ENCODE measurements at regions not wholly inside any gene's neighbourhood (a gene's known extent, or its start where the extent isn't known, plus 50 kb on each side); places are given as distances from the start of the nearest gene placed in this dataset.

DNA sequence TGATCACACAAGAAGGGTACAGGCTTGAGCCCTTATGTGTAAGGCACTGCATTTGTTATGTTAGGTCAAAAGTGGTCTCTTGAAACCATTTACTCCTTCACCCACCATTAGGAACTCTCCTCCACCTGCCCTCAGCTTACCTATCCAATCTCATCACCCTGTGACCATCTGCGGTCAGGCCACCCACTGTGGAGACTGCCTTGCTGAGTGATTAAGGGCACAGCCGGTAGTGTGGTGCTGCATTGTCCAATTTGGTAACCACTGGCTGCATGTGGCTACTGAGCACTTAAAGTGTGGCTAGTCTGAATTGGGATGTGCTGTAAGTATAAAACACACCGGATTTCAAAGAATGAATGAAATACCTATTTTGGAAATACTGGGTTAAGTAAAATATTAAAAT is 177.1 kb upstream of the PARP11 start:
- H3K27me3 ChIP-seq (replicated peaks; ENCODE audit: control insufficient read depth, insufficient read depth, low read length): no peaks in the 10 kb centered on the region; the same call in 1 of the 2 replicates
- no peaks in the 10 kb centered on the region for H3K36me3 ChIP-seq (ENCODE audit: control insufficient read depth, insufficient read depth, low read length)
- no peak overlapping the region for H3K4me3 ChIP-seq (replicated peaks; ENCODE audit: low read depth, low read length)
- no peak for DNase-seq (ENCODE audit: extremely low read depth, insufficient read length)
- TF ChIP-seq, protein P1, sequence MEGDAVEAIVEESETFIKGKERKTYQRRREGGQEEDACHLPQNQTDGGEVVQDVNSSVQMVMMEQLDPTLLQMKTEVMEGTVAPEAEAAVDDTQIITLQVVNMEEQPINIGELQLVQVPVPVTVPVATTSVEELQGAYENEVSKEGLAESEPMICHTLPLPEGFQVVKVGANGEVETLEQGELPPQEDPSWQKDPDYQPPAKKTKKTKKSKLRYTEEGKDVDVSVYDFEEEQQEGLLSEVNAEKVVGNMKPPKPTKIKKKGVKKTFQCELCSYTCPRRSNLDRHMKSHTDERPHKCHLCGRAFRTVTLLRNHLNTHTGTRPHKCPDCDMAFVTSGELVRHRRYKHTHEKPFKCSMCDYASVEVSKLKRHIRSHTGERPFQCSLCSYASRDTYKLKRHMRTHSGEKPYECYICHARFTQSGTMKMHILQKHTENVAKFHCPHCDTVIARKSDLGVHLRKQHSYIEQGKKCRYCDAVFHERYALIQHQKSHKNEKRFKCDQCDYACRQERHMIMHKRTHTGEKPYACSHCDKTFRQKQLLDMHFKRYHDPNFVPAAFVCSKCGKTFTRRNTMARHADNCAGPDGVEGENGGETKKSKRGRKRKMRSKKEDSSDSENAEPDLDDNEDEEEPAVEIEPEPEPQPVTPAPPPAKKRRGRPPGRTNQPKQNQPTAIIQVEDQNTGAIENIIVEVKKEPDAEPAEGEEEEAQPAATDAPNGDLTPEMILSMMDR (IDR thresholded peaks at IDR 0.05; ENCODE audit: insufficient read depth, low read length, poor library complexity, severe bottlenecking): no peak

DNA sequence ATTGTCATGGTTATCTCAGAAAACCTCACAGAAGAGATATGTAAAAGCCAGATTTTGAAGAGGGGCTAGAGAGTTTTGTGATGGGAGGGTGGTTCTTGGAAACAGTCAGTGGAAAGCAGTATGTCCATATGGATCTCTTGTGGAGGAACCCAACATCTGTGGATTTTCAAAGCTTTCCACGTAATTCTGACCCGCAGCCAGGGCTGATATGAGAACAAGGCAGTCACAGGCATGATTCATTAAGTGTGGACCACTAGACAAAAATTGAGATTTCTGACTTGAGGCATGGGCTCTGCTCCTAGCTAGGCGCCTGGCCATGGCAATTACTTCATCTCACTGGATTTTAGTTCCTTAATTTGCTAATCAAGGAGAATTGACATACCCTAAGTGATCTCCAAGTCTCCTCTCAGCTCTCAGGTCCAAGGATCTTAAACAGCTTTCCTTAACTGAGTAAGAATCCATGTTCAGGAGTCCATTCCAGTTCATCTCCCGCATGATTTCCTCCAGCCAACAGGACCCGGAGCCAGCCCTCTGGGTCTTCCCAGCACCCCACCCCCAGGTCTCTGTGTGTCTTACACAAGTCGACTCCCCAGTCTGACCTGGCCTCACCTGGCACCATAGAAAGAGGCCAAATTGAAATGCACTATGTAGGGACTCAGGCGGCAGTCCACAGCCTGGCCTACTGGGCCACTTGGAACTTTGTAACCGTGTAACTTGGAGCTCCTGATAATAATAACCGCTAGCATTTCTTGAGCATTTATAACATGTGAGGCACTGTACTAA is 176.3 kb upstream of the PARP11 start:
- no peak for DNase-seq (ENCODE audit: extremely low read depth, insufficient read length)
- no peaks in the 10 kb centered on the region for H3K36me3 ChIP-seq (ENCODE audit: control insufficient read depth, insufficient read depth, low read length)
- H3K27me3 ChIP-seq (replicated peaks; ENCODE audit: control insufficient read depth, insufficient read depth, low read length): no peaks in the 10 kb centered on the region; the same call in 1 of the 2 replicates
- H3K4me3 ChIP-seq (replicated peaks; ENCODE audit: low read depth, low read length): no peak overlapping the region
- TF ChIP-seq, protein P1 (IDR thresholded peaks at IDR 0.05; ENCODE audit: insufficient read depth, low read length, poor library complexity, severe bottlenecking): no peak

DNA sequence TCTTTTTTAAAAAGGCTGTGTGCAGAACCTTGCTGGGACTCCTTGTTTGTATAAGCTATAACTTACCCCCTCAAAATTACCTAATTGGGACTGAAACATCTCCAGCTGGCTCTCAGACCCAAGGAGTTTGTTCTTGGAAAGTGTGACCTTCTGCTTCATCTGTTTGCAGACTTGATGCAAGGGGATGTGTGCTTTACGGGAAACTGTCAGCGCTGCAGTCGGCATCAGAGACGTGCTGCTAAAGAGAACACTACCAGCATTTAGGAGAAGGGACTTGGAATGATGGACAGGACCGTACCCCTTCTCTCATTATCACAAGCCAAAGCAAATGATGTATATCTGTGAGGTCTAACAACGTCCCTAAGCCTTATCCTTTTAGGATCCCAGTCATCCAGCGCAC is 174.2 kb upstream of the PARP11 start:
- DNase-seq (ENCODE audit: extremely low read depth, insufficient read length): no peak
- Histone ChIP-seq H3K4me3 (replicated peaks; ENCODE audit: low read depth, low read length) (no peak overlapping the region), H3K36me3 (ENCODE audit: control insufficient read depth, insufficient read depth, low read length) (no peaks in the 10 kb centered on the region), H3K27me3 (replicated peaks; ENCODE audit: control insufficient read depth, insufficient read depth, low read length) (no peaks in the 10 kb centered on the region; the same call in 1 of the 2 replicates)
- TF ChIP-seq, protein P1 (IDR thresholded peaks at IDR 0.05; ENCODE audit: insufficient read depth, low read length, poor library complexity, severe bottlenecking): no peak

DNA sequence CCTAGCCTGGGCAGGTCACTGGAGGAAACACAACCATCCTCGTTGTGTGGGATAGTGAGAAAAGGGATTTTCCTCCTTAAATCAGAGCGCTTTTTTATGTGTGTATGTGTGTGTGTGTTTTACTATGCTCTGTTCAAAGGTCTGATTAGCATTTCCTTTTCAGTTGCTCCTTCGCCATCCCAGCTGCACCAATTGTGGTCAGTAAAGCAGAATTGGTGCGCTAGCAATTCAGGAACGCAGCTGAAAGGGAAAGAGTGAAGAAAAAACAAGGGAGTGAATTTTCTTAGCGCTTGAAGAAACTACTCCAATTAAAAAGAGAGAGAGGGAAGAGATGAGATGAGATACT is 173.3 kb upstream of the PARP11 start:
- TF ChIP-seq, protein P1 (IDR thresholded peaks at IDR 0.05; ENCODE audit: insufficient read depth, low read length, poor library complexity, severe bottlenecking): no peak
- H3K27me3 ChIP-seq (replicated peaks; ENCODE audit: control insufficient read depth, insufficient read depth, low read length): no peaks in the 10 kb centered on the region; the same call in 1 of the 2 replicates
- DNase-seq (ENCODE audit: extremely low read depth, insufficient read length): no peak
- H3K36me3 ChIP-seq (ENCODE audit: control insufficient read depth, insufficient read depth, low read length): no peaks in the 10 kb centered on the region
- no peak overlapping the region for H3K4me3 ChIP-seq (replicated peaks; ENCODE audit: low read depth, low read length)

DNA sequence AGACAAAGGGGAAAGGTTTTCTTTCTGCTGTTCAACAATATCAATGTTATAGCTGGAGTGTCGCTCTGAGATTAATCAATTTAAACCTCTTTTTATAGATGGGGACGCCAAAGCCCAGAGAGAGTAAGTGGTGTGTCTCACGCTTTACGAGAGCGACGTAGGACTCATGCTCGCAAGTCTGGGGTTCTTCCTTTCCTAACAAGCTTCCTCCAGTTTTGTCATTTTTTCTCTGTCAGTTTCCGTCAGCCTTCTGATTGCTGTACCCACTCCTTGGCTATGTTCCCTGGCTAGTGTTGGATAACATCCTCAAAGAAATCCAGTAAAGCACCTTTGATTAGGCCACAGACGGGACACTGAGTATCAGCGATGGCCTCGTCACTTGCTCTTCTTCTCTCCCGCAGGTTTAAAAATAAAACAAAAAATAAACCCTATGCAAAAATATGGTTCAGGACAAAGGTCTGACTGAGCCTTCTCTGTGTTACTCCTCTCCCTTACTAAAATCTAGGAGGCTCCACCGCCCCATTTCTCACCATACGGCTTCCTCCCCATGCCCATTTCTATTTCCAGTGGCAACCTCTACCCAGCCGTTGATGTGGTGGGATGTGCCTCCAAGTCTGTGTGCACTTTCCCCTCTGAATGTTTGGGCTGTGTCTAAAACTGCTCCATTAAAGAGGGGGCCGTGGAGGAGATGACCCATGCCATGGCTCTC is 172.7 kb upstream of the PARP11 start:
- TF ChIP-seq, protein P1 (IDR thresholded peaks at IDR 0.05; ENCODE audit: insufficient read depth, low read length, poor library complexity, severe bottlenecking): no peak
- no peaks in the 10 kb centered on the region for H3K27me3 ChIP-seq (replicated peaks; ENCODE audit: control insufficient read depth, insufficient read depth, low read length)
- no peak overlapping the region for H3K4me3 ChIP-seq (replicated peaks; ENCODE audit: low read depth, low read length)
- H3K36me3 ChIP-seq (ENCODE audit: control insufficient read depth, insufficient read depth, low read length): no peaks in the 10 kb centered on the region
- no peak for DNase-seq (ENCODE audit: extremely low read depth, insufficient read length)

All from GM06990 (cell line).